Natural killer cell (primary cell): ENCODE measurements at regions not wholly inside any gene's neighbourhood (a gene's known extent, or its start where the extent isn't known, plus 50 kb on each side); places are given as distances from the start of the nearest gene placed in this dataset.

Source experiments
- ATAC-seq, 3 donors: fragments of 150-1000 bp in 2 of 3; fragments of 200-7000 bp in 1 of 3; cut with Tn5 transposase; 1 replicate in 1 of 3; 2 replicates in 2 of 3; pipeline ENCODE4 v1.10.0; 2021; ENCODE audit warnings: mild to moderate bottlenecking in 2 of 3, moderate library complexity in 2 of 3
- DNase-seq, 2 donors: peaks; one replicate each; pipeline versions ENCODE4 v3.0.0 to v3.0.0-alpha.2; 2013 to 2021; ENCODE audit warnings: mixed read lengths in 1 of 2
- H3K27ac ChIP-seq: one replicate; pipeline ENCODE4 v1.5.1; 2013; ENCODE audit warnings: mild to moderate bottlenecking, low read length
- H3K27me3 ChIP-seq: one replicate; pipeline ENCODE4 v1.6.1; 2013; ENCODE audit warnings: low read length; ENCODE audit not compliant: control insufficient read depth, insufficient read depth
- H3K36me3 ChIP-seq: one replicate; pipeline ENCODE4 v1.6.1; 2013; ENCODE audit warnings: low read length; ENCODE audit not compliant: control insufficient read depth, insufficient read depth
- H3K4me1 ChIP-seq: one replicate; pipeline ENCODE4 v1.6.1; 2013; ENCODE audit warnings: low read length; ENCODE audit not compliant: control insufficient read depth, insufficient read depth
- H3K4me3 ChIP-seq: one replicate; pipeline ENCODE4 v1.5.1; 2013; ENCODE audit warnings: low read length
- H3K9me3 ChIP-seq: one replicate; pipeline ENCODE4 v1.6.1; 2013; ENCODE audit warnings: low read length; ENCODE audit not compliant: control insufficient read depth, insufficient read depth
- H3K27ac Mint-ChIP-seq, 2 donors: one replicate each; pipeline ENCODE4 v1.8.0; 2022; ENCODE audit warnings: mild to moderate bottlenecking in 2 of 2, mixed read lengths in 2 of 2, moderate library complexity in 1 of 2
- H3K27me3 Mint-ChIP-seq, 2 donors: one replicate each; pipeline ENCODE4 v1.8.0; 2022; ENCODE audit warnings: low read depth in 2 of 2, mixed read lengths in 2 of 2
- H3K36me3 Mint-ChIP-seq: one replicate; pipeline ENCODE4 v1.8.0; 2022; ENCODE audit warnings: mixed read lengths
- H3K4me1 Mint-ChIP-seq, 2 donors: one replicate each; pipeline ENCODE4 v1.8.0; 2022; ENCODE audit warnings: mixed read lengths in 2 of 2
- H3K4me3 Mint-ChIP-seq: one replicate; pipeline ENCODE4 v1.8.0; 2022; ENCODE audit warnings: mild to moderate bottlenecking, moderate library complexity, mixed read lengths
- H3K9me3 Mint-ChIP-seq, 2 donors: one replicate each; pipeline ENCODE4 v1.8.0; 2022; ENCODE audit warnings: mixed read lengths in 2 of 2
- WGBS: methylation state at CpG from one replicate; pipeline ENCODE4 v1.1.7; 2013; ENCODE audit warnings: missing lambda C conversion rate; ENCODE audit not compliant: insufficient coverage; 5-methylcytosine and 5-hydroxymethylcytosine counted together
- intact Hi-C: fragments of 100-400 bp; cut with micrococcal nuclease; formaldehyde crosslinking; loops from one replicate; pipeline ENCODE4 v1.14.2; 2022
- TF ChIP-seq, protein P1 (sequence below): fragments of 200-600 bp; IDR thresholded peaks from one replicate; pipeline ENCODE4 v1.8.0; 2022; ENCODE audit warnings: antibody characterized with exemption

- Histone ChIP-seq H3K27me3 (peaks cover 2% of the 10 kb centered on the region), H3K4me3 (no peak overlapping the region), H3K9me3 (no peaks in the 10 kb centered on the region), H3K4me1 (peaks cover 4% of the 10 kb centered on the region), H3K36me3 (no peaks in the 10 kb centered on the region), H3K27ac (no peak overlapping the region)
- intact Hi-C loops = no loop called here
- Mint-ChIP-seq H3K27ac (no peak overlapping the region), H3K9me3 (no peaks in the 10 kb centered on the region), H3K36me3 (no peaks in the 10 kb centered on the region), H3K4me1 (peaks cover 0 to 11% of the 10 kb centered on the region in 2 donors), H3K27me3 (peaks cover 26 to 31% of the 10 kb centered on the region in 2 donors), H3K4me3 (no peak overlapping the region)
- no peak for ATAC-seq
- no peak for DNase-seq
- TF ChIP-seq, protein P1, sequence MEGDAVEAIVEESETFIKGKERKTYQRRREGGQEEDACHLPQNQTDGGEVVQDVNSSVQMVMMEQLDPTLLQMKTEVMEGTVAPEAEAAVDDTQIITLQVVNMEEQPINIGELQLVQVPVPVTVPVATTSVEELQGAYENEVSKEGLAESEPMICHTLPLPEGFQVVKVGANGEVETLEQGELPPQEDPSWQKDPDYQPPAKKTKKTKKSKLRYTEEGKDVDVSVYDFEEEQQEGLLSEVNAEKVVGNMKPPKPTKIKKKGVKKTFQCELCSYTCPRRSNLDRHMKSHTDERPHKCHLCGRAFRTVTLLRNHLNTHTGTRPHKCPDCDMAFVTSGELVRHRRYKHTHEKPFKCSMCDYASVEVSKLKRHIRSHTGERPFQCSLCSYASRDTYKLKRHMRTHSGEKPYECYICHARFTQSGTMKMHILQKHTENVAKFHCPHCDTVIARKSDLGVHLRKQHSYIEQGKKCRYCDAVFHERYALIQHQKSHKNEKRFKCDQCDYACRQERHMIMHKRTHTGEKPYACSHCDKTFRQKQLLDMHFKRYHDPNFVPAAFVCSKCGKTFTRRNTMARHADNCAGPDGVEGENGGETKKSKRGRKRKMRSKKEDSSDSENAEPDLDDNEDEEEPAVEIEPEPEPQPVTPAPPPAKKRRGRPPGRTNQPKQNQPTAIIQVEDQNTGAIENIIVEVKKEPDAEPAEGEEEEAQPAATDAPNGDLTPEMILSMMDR = no peak
- WGBS = 81% methylated on average over 5 of the region's 5 CpGs
Observed at GRCh38 chr18:6486764-6487426, 72.2 kb upstream of the L3MBTL4 start.

DNA sequence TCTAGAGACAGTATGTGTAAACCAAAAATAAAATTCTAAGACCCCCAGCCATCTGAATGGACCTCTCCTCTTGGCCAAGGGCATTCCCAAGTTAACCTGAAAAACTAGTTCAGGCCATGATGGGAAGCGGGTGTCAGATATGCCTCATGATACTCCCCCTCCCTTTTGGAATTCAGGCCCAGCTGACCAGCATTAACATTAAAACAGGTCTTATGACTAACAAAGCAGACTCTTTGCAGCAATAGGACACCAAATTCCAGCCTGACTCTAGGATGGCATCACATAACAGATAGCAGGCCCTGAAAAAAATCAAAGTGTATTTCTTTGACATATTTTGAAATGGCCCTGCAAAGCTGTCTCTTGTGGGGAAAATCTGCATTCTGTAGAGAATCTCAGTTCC is 73.3 kb upstream of the L3MBTL4 start:
- Histone ChIP-seq H3K9me3 (no peaks in the 10 kb centered on the region), H3K4me3 (no peak overlapping the region)
- peaks cover 0 to 6% of the 10 kb centered on the region in 2 donors for H3K4me1 Mint-ChIP-seq

GRCh38 chr18:6488956-6489355 is 74.2 kb upstream of the L3MBTL4 start:
- Histone ChIP-seq H3K4me1 (no peaks in the 10 kb centered on the region), H3K4me3 (no peak overlapping the region), H3K27me3 (no peaks in the 10 kb centered on the region), H3K36me3 (no peaks in the 10 kb centered on the region), H3K27ac (no peak overlapping the region), H3K9me3 (no peaks in the 10 kb centered on the region)
- DNase-seq (no peak), ATAC-seq (no peak)
- Mint-ChIP-seq H3K36me3 (no peaks in the 10 kb centered on the region), H3K27me3 (peaks cover 21 to 30% of the 10 kb centered on the region in 2 donors), H3K4me1 (no peaks in the 10 kb centered on the region), H3K4me3 (no peak overlapping the region), H3K27ac (no peak overlapping the region), H3K9me3 (no peaks in the 10 kb centered on the region)
- TF ChIP-seq, protein P1 = no peak
- intact Hi-C loops = no loop called here
- WGBS = 100% methylated on average over 1 of the region's 1 CpG

More for the DNA sequence above, 73.3 kb upstream of the L3MBTL4 start:
- intact Hi-C loops = no loop called here
- 75% methylated on average over 1 of the region's 1 CpG for WGBS
- H3K36me3 Mint-ChIP-seq = no peaks in the 10 kb centered on the region
- no peaks in the 10 kb centered on the region for H3K4me1 ChIP-seq
- H3K27ac Mint-ChIP-seq = no peak overlapping the region
- no peak for ATAC-seq
- no peak overlapping the region for H3K4me3 Mint-ChIP-seq
- H3K27me3 ChIP-seq = peaks cover 2% of the 10 kb centered on the region
- H3K36me3 ChIP-seq = no peaks in the 10 kb centered on the region
- TF ChIP-seq, protein P1 = no peak
- no peak for DNase-seq
- no peaks in the 10 kb centered on the region for H3K9me3 Mint-ChIP-seq
- H3K27ac ChIP-seq = no peak overlapping the region
- peaks cover 26 to 31% of the 10 kb centered on the region in 2 donors for H3K27me3 Mint-ChIP-seq

GRCh38 chr18:6489977-6490376 is 75.3 kb upstream of the L3MBTL4 start:
- DNase-seq = no peak
- H3K4me1 ChIP-seq = no peaks in the 10 kb centered on the region
- Mint-ChIP-seq H3K27me3 (peaks cover 21 to 35% of the 10 kb centered on the region in 2 donors), H3K4me3 (no peak overlapping the region), H3K36me3 (no peaks in the 10 kb centered on the region), H3K4me1 (no peaks in the 10 kb centered on the region), H3K9me3 (no peaks in the 10 kb centered on the region), H3K27ac (no peak overlapping the region)
- no peaks in the 10 kb centered on the region for H3K36me3 ChIP-seq
- no peak overlapping the region for H3K27ac ChIP-seq
- no peaks in the 10 kb centered on the region for H3K9me3 ChIP-seq
- TF ChIP-seq, protein P1 = no peak
- intact Hi-C loops = no loop called here
- no peaks in the 10 kb centered on the region for H3K27me3 ChIP-seq
- no peak for ATAC-seq
- 75% methylated on average over 1 of the region's 2 CpGs for WGBS
- no peak overlapping the region for H3K4me3 ChIP-seq
